ENCODE measurements at regions not wholly inside any gene's neighbourhood (a gene's known extent, or its start where the extent isn't known, plus 50 kb on each side); places are given as distances from the start of the nearest gene placed in this dataset.

- no peak for DNase-seq (ENCODE audit: low read depth in 1 of 2, low spot score in 1 of 2)
- H3K4me1 ChIP-seq (ENCODE audit: low read depth): no peaks in the 10 kb centered on the region
- H3K36me3 ChIP-seq: no peaks in the 10 kb centered on the region
- no peak overlapping the region for H3K27ac ChIP-seq
- no peaks in the 10 kb centered on the region for H3K27me3 ChIP-seq
- no peak for TF ChIP-seq CTCF (IDR thresholded peaks at IDR 0.05; ENCODE audit: low read depth, low read length)
- no peak overlapping the region for H3K4me3 ChIP-seq
- no peaks in the 10 kb centered on the region for H3K9me3 ChIP-seq (ENCODE audit: low read depth)
These were observed 313.5 kb downstream of the TMA16 start for GRCh38 chr4:163808011-163808410.

- Histone ChIP-seq H3K36me3 (no peaks in the 10 kb centered on the region), H3K27ac (no peak overlapping the region), H3K4me1 (ENCODE audit: low read depth) (no peaks in the 10 kb centered on the region), H3K4me3 (no peak overlapping the region), H3K27me3 (no peaks in the 10 kb centered on the region), H3K9me3 (ENCODE audit: low read depth) (no peaks in the 10 kb centered on the region)
- DNase-seq (ENCODE audit: low read depth in 1 of 2, low spot score in 1 of 2): no peak
- no peak for TF ChIP-seq CTCF (IDR thresholded peaks at IDR 0.05; ENCODE audit: low read depth, low read length)
These were observed 316.3 kb downstream of the TMA16 start for GRCh38 chr4:163810755-163811154.

GRCh38 chr4:163815776-163816175, 321.3 kb downstream of the TMA16 start:
- no peaks in the 10 kb centered on the region for H3K27me3 ChIP-seq

GRCh38 chr4:163816494-163816893, 322.0 kb downstream of the TMA16 start:
- DNase-seq (ENCODE audit: low read depth in 1 of 2, low spot score in 1 of 2): no peak
- H3K9me3 ChIP-seq (ENCODE audit: low read depth): no peaks in the 10 kb centered on the region

More at GRCh38 chr4:163815776-163816175, 321.3 kb downstream of the TMA16 start:
- H3K9me3 ChIP-seq (ENCODE audit: low read depth): no peaks in the 10 kb centered on the region
- H3K36me3 ChIP-seq: no peaks in the 10 kb centered on the region
- H3K27ac ChIP-seq: no peak overlapping the region
- TF ChIP-seq CTCF (IDR thresholded peaks at IDR 0.05; ENCODE audit: low read depth, low read length): no peak
- H3K4me3 ChIP-seq: no peak overlapping the region
- no peak for DNase-seq (ENCODE audit: low read depth in 1 of 2, low spot score in 1 of 2)
- H3K4me1 ChIP-seq (ENCODE audit: low read depth): no peaks in the 10 kb centered on the region

GRCh38 chr4:163818673-163819072, 324.2 kb downstream of the TMA16 start:
- Histone ChIP-seq H3K4me3 (no peak overlapping the region), H3K4me1 (ENCODE audit: low read depth) (no peaks in the 10 kb centered on the region), H3K9me3 (ENCODE audit: low read depth) (no peaks in the 10 kb centered on the region), H3K36me3 (no peaks in the 10 kb centered on the region), H3K27me3 (no peaks in the 10 kb centered on the region), H3K27ac (no peak overlapping the region)
- DNase-seq (ENCODE audit: low read depth in 1 of 2, low spot score in 1 of 2): no peak
- TF ChIP-seq CTCF (IDR thresholded peaks at IDR 0.05; ENCODE audit: low read depth, low read length): no peak

More at GRCh38 chr4:163816494-163816893, 322.0 kb downstream of the TMA16 start:
- Histone ChIP-seq H3K4me1 (ENCODE audit: low read depth) (no peaks in the 10 kb centered on the region), H3K36me3 (no peaks in the 10 kb centered on the region), H3K27me3 (no peaks in the 10 kb centered on the region), H3K27ac (no peak overlapping the region), H3K4me3 (no peak overlapping the region)
- no peak for TF ChIP-seq CTCF (IDR thresholded peaks at IDR 0.05; ENCODE audit: low read depth, low read length)

GRCh38 chr4:163833669-163834068, 339.2 kb downstream of the TMA16 start:
- Histone ChIP-seq H3K9me3 (ENCODE audit: low read depth) (no peaks in the 10 kb centered on the region), H3K4me3 (no peak overlapping the region), H3K27me3 (no peaks in the 10 kb centered on the region), H3K4me1 (ENCODE audit: low read depth) (no peaks in the 10 kb centered on the region), H3K36me3 (no peaks in the 10 kb centered on the region), H3K27ac (no peak overlapping the region)
- no peak for TF ChIP-seq CTCF (IDR thresholded peaks at IDR 0.05; ENCODE audit: low read depth, low read length)
- no peak for DNase-seq (ENCODE audit: low read depth in 1 of 2, low spot score in 1 of 2)
